ENCODE measurements at regions not wholly inside any gene's neighbourhood (a gene's known extent, or its start where the extent isn't known, plus 50 kb on each side); places are given as distances from the start of the nearest gene placed in this dataset.
"Not testable (repeated sequence)": the region's sequence is repeated elsewhere in the genome, so short reads cannot be mapped to it uniquely, and the experiment has no call there.

GRCh38 chr21:14669092-14669491, 123.0 kb upstream of the SAMSN1 start:
- not testable (repeated sequence) for TF ChIP-seq CTCF, POLR2A (IDR thresholded peaks at IDR 0.05)
